ENCODE measurements at regions not wholly inside any gene's neighbourhood (a gene's known extent, or its start where the extent isn't known, plus 50 kb on each side); places are given as distances from the start of the nearest gene placed in this dataset.

- DNase-seq = no peak
These were observed 864.3 kb downstream of the SLITRK6 start for GRCh38 chr13:84934911-84935310.

DNA sequence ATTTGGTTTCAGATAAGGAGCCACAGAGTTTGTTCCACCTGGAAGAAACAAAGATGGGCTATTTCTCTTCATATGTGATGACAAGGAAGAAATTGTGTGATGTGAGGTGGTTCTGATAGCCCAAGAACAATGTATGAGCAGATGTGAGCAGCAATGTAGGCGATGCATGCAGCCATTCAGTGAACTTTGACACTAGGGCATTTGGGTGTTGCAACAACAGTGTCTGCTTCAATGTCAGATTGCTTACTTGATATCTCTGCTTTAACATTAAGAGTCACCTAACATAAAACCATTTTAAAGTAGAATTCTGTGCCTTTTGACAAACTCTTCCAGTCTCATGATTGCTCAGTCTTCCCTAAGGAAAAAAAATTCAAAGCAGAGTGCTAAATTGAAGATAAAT lies 865.4 kb downstream of the SLITRK6 start:
- no peak for DNase-seq

DNA sequence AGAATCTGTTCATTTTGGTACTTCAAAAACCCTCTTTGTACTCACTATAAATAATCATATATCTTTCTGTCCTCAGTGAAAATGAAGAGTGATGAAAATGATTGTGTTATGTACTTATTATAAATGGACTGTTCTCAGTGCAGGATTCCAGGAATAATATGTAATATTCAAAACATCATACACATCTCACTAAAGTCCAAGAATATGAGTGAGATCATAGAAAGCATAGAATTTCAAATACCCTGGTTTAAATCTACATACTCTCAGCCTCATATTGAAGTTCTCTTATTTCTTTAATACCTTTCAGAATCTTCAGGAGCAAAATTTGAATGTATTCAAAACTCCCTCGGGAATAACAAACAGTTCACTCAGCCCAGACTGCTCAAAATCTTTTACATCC lies 868.0 kb downstream of the SLITRK6 start:
- DNase-seq = no peak

DNA sequence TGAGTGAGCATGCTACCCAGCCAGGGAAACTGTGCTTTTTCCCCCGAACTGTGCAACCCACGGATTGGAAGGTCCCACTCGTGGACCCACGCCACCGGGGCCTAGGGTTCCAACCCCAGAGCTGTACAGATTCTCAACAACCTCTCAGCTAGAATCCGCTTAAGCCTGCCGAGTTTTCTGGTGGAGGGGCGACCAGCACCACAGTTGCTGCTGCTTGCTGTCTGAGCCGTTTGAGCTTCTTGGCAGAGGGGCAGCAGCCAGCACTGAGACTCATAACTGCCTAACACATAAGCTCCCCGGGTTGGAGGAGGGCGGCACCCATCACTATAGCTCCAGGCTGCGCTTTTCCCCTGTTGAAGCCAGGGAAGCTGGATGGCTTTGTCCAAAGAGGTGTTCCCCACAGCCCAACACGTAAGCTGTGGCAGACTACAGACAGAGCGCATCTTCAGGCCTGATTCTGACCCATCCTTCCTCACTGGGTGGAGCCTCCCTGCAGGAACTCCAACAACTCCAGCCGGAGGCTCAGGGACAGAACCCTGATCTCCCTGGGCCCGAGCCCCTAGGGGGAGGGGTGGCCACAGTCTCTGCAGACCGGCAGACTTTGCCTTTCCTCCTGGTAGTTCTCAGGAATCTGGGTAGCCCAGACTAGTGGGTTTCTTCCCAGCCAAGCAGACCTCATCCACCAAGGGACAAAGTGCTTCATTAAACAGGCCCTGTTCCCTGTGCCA lies 871.6 kb downstream of the SLITRK6 start:
- DNase-seq = no peak

DNA sequence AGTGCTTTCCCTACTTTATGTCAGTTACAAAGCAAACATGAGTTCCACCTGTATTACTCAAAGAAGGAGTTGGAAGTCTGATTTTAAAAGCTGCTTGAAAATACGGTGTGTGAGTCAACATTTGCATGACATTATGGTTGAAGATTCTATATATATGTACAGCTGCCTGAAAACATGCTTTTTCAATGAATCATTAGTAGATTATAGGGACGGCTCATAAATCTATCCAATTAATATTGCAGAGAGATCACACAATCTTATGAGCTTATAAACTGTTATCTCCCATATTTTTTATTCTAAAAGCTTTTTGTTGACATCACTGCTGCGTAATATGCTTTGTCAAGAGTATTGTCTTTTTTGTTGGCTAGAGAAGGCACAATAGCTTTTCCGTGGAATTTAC lies 873.8 kb downstream of the SLITRK6 start:
- no peak for DNase-seq

DNA sequence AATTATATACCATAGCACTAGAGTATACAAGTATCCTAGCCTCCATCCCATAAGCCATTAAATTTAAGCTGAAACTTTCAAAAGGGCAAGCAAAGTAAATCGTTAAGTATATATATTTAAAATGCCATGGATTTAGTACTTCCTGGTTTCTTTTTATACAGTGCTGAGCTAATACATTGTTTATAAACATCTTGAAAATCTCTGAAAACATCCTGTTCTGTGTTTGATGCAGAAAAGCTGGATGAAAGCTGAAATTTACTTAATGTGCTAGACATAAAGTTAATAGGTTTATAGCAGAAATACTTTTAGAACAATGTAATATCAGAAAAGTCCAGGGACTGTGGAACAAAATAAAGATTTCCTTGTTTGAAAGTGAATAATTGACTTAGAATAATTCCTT lies 875.4 kb downstream of the SLITRK6 start:
- DNase-seq = no peak

GRCh38 chr13:84917252-84917878 lies 881.9 kb downstream of the SLITRK6 start:
- no peak for DNase-seq

DNA sequence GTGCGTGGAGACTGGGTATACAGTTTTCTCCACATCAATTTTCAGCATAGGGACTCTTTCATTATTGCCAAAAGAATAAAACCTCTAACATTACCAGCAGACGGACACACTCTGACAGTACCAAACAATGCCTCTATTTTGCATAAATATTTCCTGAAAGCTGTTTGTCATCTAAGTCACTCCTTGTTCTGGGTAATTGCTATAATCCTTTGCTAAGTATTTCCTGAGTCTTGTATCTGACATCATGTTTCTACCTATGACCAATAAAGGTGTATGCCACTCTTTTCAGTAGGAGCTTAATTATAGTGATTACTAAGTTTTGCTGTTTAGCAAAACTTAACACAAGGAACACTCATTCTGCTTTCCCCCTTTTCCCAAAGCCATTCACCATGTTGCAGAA lies 886.5 kb downstream of the SLITRK6 start:
- DNase-seq = no peak

GRCh38 chr13:84910423-84910822 lies 888.8 kb downstream of the SLITRK6 start:
- no peak for DNase-seq

GRCh38 chr13:84903391-84903790 lies 895.8 kb downstream of the SLITRK6 start:
- DNase-seq = no peak

DNA sequence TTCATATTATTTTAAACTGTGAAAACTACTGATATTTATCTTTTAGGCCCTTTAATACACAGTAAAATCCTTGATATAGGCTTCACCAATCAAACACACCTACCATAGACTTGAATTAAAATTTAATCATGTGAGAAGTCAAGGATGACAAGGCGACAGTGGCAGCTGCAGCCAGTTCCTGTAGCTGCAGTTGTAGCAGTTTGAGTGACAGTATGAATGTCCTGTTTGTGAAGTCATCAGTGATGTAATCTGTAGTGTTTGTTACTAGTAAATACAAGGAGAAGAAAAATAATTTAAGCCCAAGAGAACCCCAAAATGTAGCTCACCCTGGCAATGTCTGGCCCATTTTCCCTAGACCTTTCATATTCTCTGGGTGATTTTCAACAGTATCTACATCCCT lies 897.0 kb downstream of the SLITRK6 start:
- DNase-seq = no peak

DNA sequence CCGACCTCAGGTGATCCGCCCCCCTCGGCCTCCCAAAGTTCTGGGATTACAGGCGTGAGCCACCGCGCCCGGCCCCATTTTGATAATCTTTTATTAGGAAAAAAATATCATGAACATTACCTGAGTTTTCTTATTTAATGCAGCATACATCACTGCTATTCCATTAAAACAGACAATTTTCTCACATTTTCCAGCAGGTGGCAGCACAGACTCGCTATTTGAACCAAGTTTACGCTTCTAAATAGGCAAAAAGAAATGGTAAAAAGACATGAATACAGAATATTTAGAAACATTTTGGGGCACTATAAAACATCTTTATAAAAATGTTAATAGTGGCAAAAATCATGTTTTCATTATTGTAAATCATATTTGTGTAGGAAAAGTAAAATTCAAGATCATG lies 903.1 kb downstream of the SLITRK6 start:
- DNase-seq = no peak

DNA sequence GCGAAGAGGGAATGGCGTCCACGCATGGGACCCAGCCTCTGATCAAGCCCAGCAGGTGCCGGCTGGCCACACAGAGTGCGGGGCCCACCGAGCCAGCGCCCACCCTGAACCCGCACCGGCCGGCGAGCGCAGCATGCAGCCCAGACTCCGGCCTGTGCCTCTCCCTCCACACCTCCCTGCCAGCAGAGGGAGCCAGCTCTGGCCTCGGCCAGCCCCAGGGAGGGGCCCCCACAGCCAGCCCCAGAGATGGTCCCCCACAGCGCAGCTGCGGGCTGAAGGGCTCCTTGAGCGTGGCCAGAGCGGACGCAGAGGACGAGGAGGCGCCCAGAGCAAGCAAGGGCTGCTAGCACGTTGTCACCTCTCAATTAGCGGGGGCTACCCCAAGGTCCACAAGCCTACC lies 904.5 kb downstream of the SLITRK6 start:
- DNase-seq = no peak

GRCh38 chr13:84885868-84886267 lies 913.4 kb downstream of the SLITRK6 start:
- DNase-seq = no peak

- DNase-seq = no peak
These were observed 925.3 kb downstream of the SLITRK6 start for GRCh38 chr13:84873951-84874350.

GRCh38 chr13:84870190-84870589 lies 929.0 kb downstream of the SLITRK6 start:
- no peak for DNase-seq

GRCh38 chr13:84867246-84867645 lies 932.0 kb downstream of the SLITRK6 start:
- DNase-seq = no peak

DNA sequence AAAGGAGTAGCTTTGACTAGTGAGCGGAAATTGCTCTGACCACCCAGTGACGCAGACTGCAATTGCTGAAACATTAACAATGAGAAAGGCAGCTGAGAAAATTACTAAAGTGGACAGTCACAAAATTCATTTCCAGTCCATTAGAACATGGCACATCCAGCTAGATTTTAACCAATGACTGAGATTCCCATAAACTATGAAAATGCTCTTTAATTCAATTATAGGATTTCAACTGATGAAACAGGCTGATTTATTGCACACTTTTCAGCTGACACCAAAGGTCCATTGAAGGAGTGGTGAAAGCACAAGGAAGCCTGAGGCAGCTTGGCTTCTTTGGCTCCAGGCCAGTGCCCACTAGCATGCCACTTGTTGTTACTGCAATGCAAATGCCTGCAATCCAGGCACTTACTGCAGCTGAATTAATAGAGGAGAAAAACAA lies 933.4 kb downstream of the SLITRK6 start:
- DNase-seq = no peak

DNA sequence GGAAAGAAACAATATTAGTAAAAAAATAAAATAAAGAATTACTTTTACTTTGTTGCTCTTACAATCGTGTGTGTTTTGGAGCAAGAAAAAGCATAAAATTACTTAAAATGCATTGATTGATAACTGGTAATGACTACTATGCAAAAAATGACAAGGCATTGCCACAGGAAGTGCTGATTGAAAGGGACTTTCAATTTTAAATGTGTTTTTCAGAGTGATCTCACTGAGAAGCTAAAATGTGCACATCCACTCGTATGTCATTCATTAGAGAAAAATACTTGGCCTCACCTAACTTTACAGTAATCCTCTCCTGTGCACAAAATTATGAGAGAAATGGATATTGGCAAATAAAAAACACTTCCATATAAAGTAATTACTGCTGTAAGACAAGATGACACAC lies 934.9 kb downstream of the SLITRK6 start:
- DNase-seq = no peak

DNA sequence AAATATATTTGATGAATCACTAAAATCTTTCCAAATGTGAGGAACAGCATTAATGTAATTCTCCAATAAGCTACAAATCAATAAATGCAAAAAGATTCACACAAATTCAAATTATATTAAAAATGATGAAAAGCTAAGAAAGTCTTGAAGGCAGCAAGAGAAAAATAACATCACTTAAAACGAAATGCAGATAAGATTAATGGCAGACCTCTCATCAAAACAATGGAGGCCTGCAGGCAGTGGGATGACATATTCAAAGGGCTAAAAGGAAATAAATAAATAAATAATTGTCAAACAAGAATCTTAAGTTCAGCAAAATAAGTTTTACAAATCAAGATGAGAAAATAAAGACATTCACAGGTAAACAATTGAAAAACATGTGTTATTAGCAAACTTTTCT lies 952.1 kb downstream of the SLITRK6 start:
- DNase-seq = no peak

- no peak for DNase-seq
These were observed 953.2 kb downstream of the SLITRK6 start for GRCh38 chr13:84845907-84846619.

GRCh38 chr13:84844473-84844872 lies 954.7 kb downstream of the SLITRK6 start:
- DNase-seq = no peak

- DNase-seq = no peak
These were observed 955.9 kb downstream of the SLITRK6 start for GRCh38 chr13:84843368-84843767.

DNA sequence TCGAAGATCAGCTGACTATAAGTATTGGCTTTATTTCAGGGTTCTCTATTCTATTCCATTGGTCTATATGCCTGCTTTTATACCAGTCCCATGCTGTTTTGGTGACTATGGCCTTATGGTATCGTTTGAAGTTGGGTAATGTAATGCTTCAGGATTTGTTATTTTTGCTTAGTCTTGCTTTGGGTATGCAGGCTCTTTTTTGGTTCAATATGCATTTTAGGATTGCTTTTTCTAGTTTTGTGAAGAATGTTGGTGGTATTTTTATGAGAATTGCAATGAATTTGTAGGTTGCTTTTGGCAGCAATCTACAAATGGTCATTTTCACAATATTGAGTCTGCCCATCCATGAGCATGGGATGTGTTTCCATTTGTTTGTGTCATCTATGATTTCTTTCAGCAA lies 951.9 kb upstream of the SLITRK1 start:
- DNase-seq = no peak

All from activated effector memory CD4-positive, alpha-beta T cell treated with anti-CD3 and anti-CD28 coated beads, Interleukin-2, amount 50 U/mL, for 16 hours (primary cell).